ENCODE measurements at regions not wholly inside any gene's neighbourhood (a gene's known extent, or its start where the extent isn't known, plus 50 kb on each side); places are given as distances from the start of the nearest gene placed in this dataset.

GRCh38 chr13:81760316-81760715, 1419.4 kb upstream of the SPRY2 start:
- TF ChIP-seq CTCF (IDR thresholded peaks at IDR 0.05) (no peak), EP300 (IDR thresholded peaks at IDR 0.05) (no peak), POLR2A (IDR thresholded peaks at IDR 0.05) (no peak), POLR2AphosphoS5 (IDR thresholded peaks at IDR 0.05) (no peak)

Measured in gastroesophageal sphincter (tissue), 3 donors.